ELR (cell line): ENCODE measurements at regions not wholly inside any gene's neighbourhood (a gene's known extent, or its start where the extent isn't known, plus 50 kb on each side); places are given as distances from the start of the nearest gene placed in this dataset.
"Not testable (repeated sequence)": the region's sequence is repeated elsewhere in the genome, so short reads cannot be mapped to it uniquely, and the experiment has no call there.

Source experiments
- DNase-seq: peaks from one replicate; pipeline ENCODE4 v3.0.0-alpha.2; 2015; ENCODE audit warnings: low read depth

- DNase-seq, result no peak
Observed at GRCh38 chr18:68221111-68221724, 493.7 kb downstream of the TMX3 start.

- no peak for DNase-seq
Observed at GRCh38 chr18:68220458-68220857, 494.4 kb downstream of the TMX3 start.

- DNase-seq, result no peak
Observed at GRCh38 chr18:68219872-68220271, 495.0 kb downstream of the TMX3 start.

GRCh38 chr18:68219274-68219673 lies 495.6 kb downstream of the TMX3 start:
- DNase-seq, result no peak

- peak; percentile 95 for DNase-seq
Observed at GRCh38 chr18:68215931-68216330, 499.0 kb downstream of the TMX3 start.

GRCh38 chr18:68186039-68186438 lies 528.9 kb downstream of the TMX3 start:
- DNase-seq, result no peak

GRCh38 chr18:68181956-68182355 lies 533.0 kb downstream of the TMX3 start:
- DNase-seq, result peak; percentile 24

- no peak for DNase-seq
Observed at GRCh38 chr18:68179811-68180210, 535.1 kb downstream of the TMX3 start.

GRCh38 chr18:68178921-68179320 lies 536.0 kb downstream of the TMX3 start:
- DNase-seq, result no peak

- peak; percentile 97 for DNase-seq
Observed at GRCh38 chr18:68177807-68178702, 536.9 kb downstream of the TMX3 start.

GRCh38 chr18:68176901-68177300 lies 538.0 kb downstream of the TMX3 start:
- DNase-seq, result peak; percentile 9

- peak; percentile 5 for DNase-seq
Observed at GRCh38 chr18:68172842-68173549, 541.9 kb downstream of the TMX3 start.

- no peak for DNase-seq
Observed at GRCh38 chr18:68164909-68165308, 550.0 kb downstream of the TMX3 start.

GRCh38 chr18:68153821-68154220 lies 561.1 kb downstream of the TMX3 start:
- DNase-seq, result not testable (repeated sequence)

GRCh38 chr18:68152770-68153169 lies 562.1 kb downstream of the TMX3 start:
- DNase-seq, result no peak

GRCh38 chr18:68150961-68151360 lies 563.9 kb downstream of the TMX3 start:
- no peak for DNase-seq

GRCh38 chr18:68148863-68149262 lies 566.0 kb downstream of the TMX3 start:
- no peak for DNase-seq

- no peak for DNase-seq
Observed at GRCh38 chr18:68147728-68148127, 567.2 kb downstream of the TMX3 start.

- peak; percentile 47 for DNase-seq
Observed at GRCh38 chr18:68121826-68122225, 593.1 kb downstream of the TMX3 start.

GRCh38 chr18:68121308-68121707 lies 593.6 kb downstream of the TMX3 start:
- DNase-seq, result no peak

- DNase-seq, result no peak
Observed at GRCh38 chr18:68114989-68115388, 598.5 kb upstream of the DSEL start.

- peak; percentile 10 for DNase-seq
Observed at GRCh38 chr18:68104036-68104435, 587.5 kb upstream of the DSEL start.

- no peak for DNase-seq
Observed at GRCh38 chr18:68103561-68103960, 587.0 kb upstream of the DSEL start.
